ENCODE measurements at regions not wholly inside any gene's neighbourhood (a gene's known extent, or its start where the extent isn't known, plus 50 kb on each side); places are given as distances from the start of the nearest gene placed in this dataset.

DNA sequence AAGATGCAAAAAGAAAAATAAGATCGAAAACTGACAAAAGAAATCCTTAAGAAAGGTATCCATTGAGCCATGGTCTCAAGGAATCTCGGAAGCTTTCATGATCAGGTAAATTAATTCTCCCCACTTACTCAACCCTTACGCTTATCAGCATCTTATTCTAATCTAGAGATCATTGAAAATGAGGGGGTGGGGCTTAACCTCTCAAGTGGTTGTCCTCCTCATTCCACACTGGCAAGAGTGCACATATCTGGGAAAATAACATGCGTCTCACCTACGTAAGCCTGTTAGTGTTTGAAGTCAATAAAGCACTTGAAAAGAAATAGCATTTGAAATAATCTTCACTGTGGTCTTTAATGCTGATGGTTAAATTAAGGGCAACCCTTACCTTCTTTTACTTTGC is 82.5 kb upstream of the NEUROD1 start:
- Histone ChIP-seq H3K9me2 (ENCODE audit: insufficient read depth) (no peaks in the 10 kb centered on the region), H3F3A (ENCODE audit: insufficient read depth) (no peaks in the 10 kb centered on the region), H3K9me3 (ENCODE audit: low read depth) (no peaks in the 10 kb centered on the region), H4K20me1 (ENCODE audit: insufficient read depth) (no peaks in the 10 kb centered on the region), H3K79me2 (ENCODE audit: insufficient read depth) (no peaks in the 10 kb centered on the region), H3K27ac (no peak overlapping the region), H3K4me2 (ENCODE audit: unreplicated experiment) (no peak overlapping the region), H3K27me3 (replicated peaks; ENCODE audit: insufficient read depth) (no peaks in the 10 kb centered on the region), H2AFZ (no peak overlapping the region), H3K9ac (no peak overlapping the region), H3K36me3 (ENCODE audit: low read depth) (no peaks in the 10 kb centered on the region), H3K4me3 (no peak overlapping the region), H3K4me1 (ENCODE audit: insufficient read depth) (no peaks in the 10 kb centered on the region)
- no peak for DNase-seq
- in situ Hi-C loops (cut with MboI) = loop anchor here (25.0 kb wide), 1 partner anchor 899 kb away; no protein-coding TSS in a partner anchor
- WGBS, 2 experiments (ENCODE audit: low coverage in 1 of 2, low lambda C conversion rate in 2 of 2, missing lambda C conversion rate in 2 of 2) = 76 to 83% methylated on average over 5 of the region's 5 CpGs
- TF ChIP-seq EZH2 (IDR thresholded peaks at IDR 0.05; ENCODE audit: insufficient read depth, poor library complexity, severe bottlenecking) (no peak), EZH2phosphoT487 (IDR thresholded peaks at IDR 0.05; ENCODE audit: insufficient read depth, low read depth) (no peak)

DNA sequence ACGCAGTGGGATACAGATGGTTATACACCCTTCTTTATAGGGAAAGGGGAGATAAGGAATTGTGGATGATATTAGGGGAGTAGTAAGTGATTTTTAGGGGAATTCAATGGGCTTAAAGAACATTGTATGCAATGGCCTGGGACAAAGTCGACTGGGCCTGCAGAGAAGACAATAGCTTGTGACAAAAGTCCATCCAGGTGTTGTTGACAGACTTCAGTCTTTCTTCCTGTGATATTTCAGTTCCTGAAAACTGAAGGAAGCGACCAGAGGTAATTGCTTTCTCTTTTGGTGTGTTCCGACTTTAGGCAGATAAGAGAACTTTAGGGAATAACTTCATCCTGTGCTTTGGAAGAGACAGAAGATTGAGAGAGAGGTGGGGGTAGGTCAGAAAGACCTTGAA is 83.1 kb upstream of the NEUROD1 start:
- TF ChIP-seq EZH2phosphoT487 (IDR thresholded peaks at IDR 0.05; ENCODE audit: insufficient read depth, low read depth) (no peak), EZH2 (IDR thresholded peaks at IDR 0.05; ENCODE audit: insufficient read depth, poor library complexity, severe bottlenecking) (no peak)
- H3K4me1 ChIP-seq (ENCODE audit: insufficient read depth) = no peaks in the 10 kb centered on the region
- H3K27me3 ChIP-seq (replicated peaks; ENCODE audit: insufficient read depth) = no peaks in the 10 kb centered on the region
- H3F3A ChIP-seq (ENCODE audit: insufficient read depth) = no peaks in the 10 kb centered on the region
- H3K9me2 ChIP-seq (ENCODE audit: insufficient read depth) = no peaks in the 10 kb centered on the region
- no peaks in the 10 kb centered on the region for H3K9me3 ChIP-seq (ENCODE audit: low read depth)
- no peak overlapping the region for H2AFZ ChIP-seq
- no peaks in the 10 kb centered on the region for H4K20me1 ChIP-seq (ENCODE audit: insufficient read depth)
- no peak overlapping the region for H3K27ac ChIP-seq
- no peak for DNase-seq
- no peak overlapping the region for H3K9ac ChIP-seq
- H3K36me3 ChIP-seq (ENCODE audit: low read depth) = no peaks in the 10 kb centered on the region
- H3K4me2 ChIP-seq (ENCODE audit: unreplicated experiment) = no peak overlapping the region
- H3K4me3 ChIP-seq = no peak overlapping the region
- WGBS, 2 experiments (ENCODE audit: low coverage in 1 of 2, low lambda C conversion rate in 2 of 2, missing lambda C conversion rate in 2 of 2) = 76 to 77% methylated on average over 4 of the region's 4 CpGs
- no peaks in the 10 kb centered on the region for H3K79me2 ChIP-seq (ENCODE audit: insufficient read depth)
- in situ Hi-C loops (cut with MboI) = loop anchor here (25.0 kb wide), 1 partner anchor 899 kb away; no protein-coding TSS in a partner anchor

DNA sequence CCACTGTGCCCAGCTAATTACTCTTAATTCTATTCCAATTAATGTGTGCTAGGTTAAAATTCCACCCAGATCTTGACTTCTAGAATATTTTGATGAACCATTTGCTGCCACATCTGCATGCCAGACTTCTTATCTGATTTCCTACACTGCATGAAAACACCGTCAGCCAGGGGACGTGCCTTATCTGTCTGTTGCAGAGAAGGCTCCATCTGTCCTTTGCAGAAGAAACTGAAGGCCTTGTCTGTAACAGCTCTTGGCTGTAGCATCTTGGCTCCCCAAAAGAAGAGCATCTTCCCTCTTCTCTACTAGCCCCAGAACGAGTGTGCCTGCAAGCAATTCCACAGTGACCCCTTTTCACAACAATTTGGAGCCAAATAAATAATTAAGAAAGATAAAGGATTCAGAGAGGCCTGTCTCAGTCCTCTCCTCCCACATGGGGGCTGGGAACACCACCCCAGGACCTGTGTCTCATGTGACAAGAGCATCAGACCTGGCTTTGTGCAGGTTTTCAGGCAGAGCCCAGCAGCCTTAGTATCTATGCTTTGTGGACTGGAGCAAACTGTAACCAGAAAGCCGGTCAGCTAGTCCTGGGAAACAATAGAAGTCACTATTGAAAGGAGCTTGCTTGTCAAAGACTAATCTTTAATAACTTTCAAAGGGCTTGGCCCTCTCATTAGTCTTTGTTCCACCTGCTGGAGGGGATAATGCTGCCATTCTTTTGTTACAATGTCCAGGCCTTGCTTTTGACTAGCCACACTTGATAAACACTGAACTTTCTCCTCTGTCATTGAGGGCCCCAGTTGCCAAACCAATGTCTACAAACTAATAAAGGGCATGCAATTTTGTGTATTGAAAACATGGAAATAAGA is 84.0 kb upstream of the NEUROD1 start:
- no peak overlapping the region for H3K9ac ChIP-seq
- no peak for TF ChIP-seq EZH2 (IDR thresholded peaks at IDR 0.05; ENCODE audit: insufficient read depth, poor library complexity, severe bottlenecking)
- TF ChIP-seq EZH2phosphoT487 (IDR thresholded peaks at IDR 0.05; ENCODE audit: insufficient read depth, low read depth) = no peak
- no peaks in the 10 kb centered on the region for H3K27me3 ChIP-seq (replicated peaks; ENCODE audit: insufficient read depth)
- H3K4me3 ChIP-seq = no peak overlapping the region
- no peak overlapping the region for H3K27ac ChIP-seq
- no peak for DNase-seq
- no peaks in the 10 kb centered on the region for H3F3A ChIP-seq (ENCODE audit: insufficient read depth)
- H3K9me2 ChIP-seq (ENCODE audit: insufficient read depth) = no peaks in the 10 kb centered on the region
- in situ Hi-C loops (cut with MboI) = loop anchor here (25.0 kb wide), 1 partner anchor 898 kb away; no protein-coding TSS in a partner anchor
- no peaks in the 10 kb centered on the region for H4K20me1 ChIP-seq (ENCODE audit: insufficient read depth)
- H3K79me2 ChIP-seq (ENCODE audit: insufficient read depth) = no peaks in the 10 kb centered on the region
- H2AFZ ChIP-seq = no peak overlapping the region
- no peaks in the 10 kb centered on the region for H3K9me3 ChIP-seq (ENCODE audit: low read depth)
- H3K4me1 ChIP-seq (ENCODE audit: insufficient read depth) = no peaks in the 10 kb centered on the region
- WGBS, 2 experiments (ENCODE audit: low coverage in 1 of 2, low lambda C conversion rate in 2 of 2, missing lambda C conversion rate in 2 of 2) = 54 to 69% methylated on average over 4 of the region's 4 CpGs
- no peaks in the 10 kb centered on the region for H3K36me3 ChIP-seq (ENCODE audit: low read depth)
- no peak overlapping the region for H3K4me2 ChIP-seq (ENCODE audit: unreplicated experiment)

DNA sequence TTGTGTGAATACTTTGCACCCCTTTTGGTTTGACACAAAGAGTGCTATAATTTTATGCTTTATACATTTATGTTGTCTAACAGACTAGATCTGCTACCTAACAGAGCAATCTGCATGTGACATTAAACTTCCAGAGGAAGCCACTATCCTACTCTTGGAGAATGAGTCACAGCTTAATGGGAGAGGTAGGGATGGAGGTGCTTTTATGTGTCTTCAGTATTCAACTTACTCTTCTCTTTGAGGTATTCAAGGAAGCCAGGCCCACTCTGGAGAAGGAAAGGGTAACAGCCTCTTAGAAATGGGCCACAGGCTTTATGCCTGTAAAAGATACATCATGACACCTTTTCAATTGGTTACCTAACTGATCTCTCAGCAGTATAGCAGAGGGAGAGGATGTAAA is 85.8 kb upstream of the NEUROD1 start:
- no peak overlapping the region for H3K9ac ChIP-seq
- TF ChIP-seq EZH2 (IDR thresholded peaks at IDR 0.05; ENCODE audit: insufficient read depth, poor library complexity, severe bottlenecking) (no peak), EZH2phosphoT487 (IDR thresholded peaks at IDR 0.05; ENCODE audit: insufficient read depth, low read depth) (no peak)

More for the DNA sequence above, 85.8 kb upstream of the NEUROD1 start:
- Histone ChIP-seq H2AFZ (no peak overlapping the region), H3K79me2 (ENCODE audit: insufficient read depth) (no peaks in the 10 kb centered on the region), H3K4me2 (ENCODE audit: unreplicated experiment) (no peak overlapping the region), H3K27me3 (replicated peaks; ENCODE audit: insufficient read depth) (no peaks in the 10 kb centered on the region), H3K27ac (no peak overlapping the region), H3K9me3 (ENCODE audit: low read depth) (no peaks in the 10 kb centered on the region), H3K36me3 (ENCODE audit: low read depth) (no peaks in the 10 kb centered on the region), H3K9me2 (ENCODE audit: insufficient read depth) (no peaks in the 10 kb centered on the region), H3K4me1 (ENCODE audit: insufficient read depth) (no peaks in the 10 kb centered on the region; the same call in 1 of the 2 replicates), H3K4me3 (no peak overlapping the region), H4K20me1 (ENCODE audit: insufficient read depth) (no peaks in the 10 kb centered on the region), H3F3A (ENCODE audit: insufficient read depth) (no peaks in the 10 kb centered on the region)
- DNase-seq = no peak
- in situ Hi-C loops (cut with MboI) = loop anchor here (25.0 kb wide), 1 partner anchor 896 kb away; no protein-coding TSS in a partner anchor

Measured in GM23248 (cell line).